BE2C (cell line): ENCODE measurements at regions not wholly inside any gene's neighbourhood (a gene's known extent, or its start where the extent isn't known, plus 50 kb on each side); places are given as distances from the start of the nearest gene placed in this dataset.
"Not testable (repeated sequence)": the region's sequence is repeated elsewhere in the genome, so short reads cannot be mapped to it uniquely, and the experiment has no call there.

Experiments used
- DNase-seq: peaks from one replicate; pipeline ENCODE4 v3.0.0-alpha.2; 2020
- H3K27me3 ChIP-seq: fragments of 250-450 bp; sonication (Bioruptor Pico); 2 replicates; pipeline ENCODE4 v1.5.1; 2020; ENCODE audit warnings: mild to moderate bottlenecking
- H3K36me3 ChIP-seq: fragments of 250-450 bp; sonication (Bioruptor Pico); 2 replicates; pipeline ENCODE4 v1.5.1; 2020; ENCODE audit warnings: mild to moderate bottlenecking
- H3K4me1 ChIP-seq: fragments of 250-450 bp; sonication (Bioruptor Pico); 2 replicates; pipeline ENCODE4 v1.5.1; 2020
- H3K4me3 ChIP-seq: 2 replicates; pipeline ENCODE4 v1.5.1; 2011; ENCODE audit warnings: low read depth, low read length
- H3K9me3 ChIP-seq: fragments of 250-450 bp; sonication (Bioruptor Pico); 2 replicates; pipeline ENCODE4 v1.5.1; 2020
- CTCF ChIP-seq: IDR thresholded peaks from 2 replicates; pipeline ENCODE4 v1.5.1; 2012; ENCODE audit warnings: mild to moderate bottlenecking, low read depth, low read length

GRCh38 chr4:94068753-94069719, 138.6 kb upstream of the SMARCAD1 start:
- Histone ChIP-seq H3K36me3 (no peaks in the 10 kb centered on the region), H3K4me1 (no peaks in the 10 kb centered on the region), H3K4me3 (no peak overlapping the region), H3K27me3 (no peaks in the 10 kb centered on the region), H3K9me3 (no peaks in the 10 kb centered on the region)
- no peak for DNase-seq
- TF ChIP-seq CTCF, result no peak

- Histone ChIP-seq H3K4me1 (no peaks in the 10 kb centered on the region), H3K36me3 (no peaks in the 10 kb centered on the region), H3K4me3 (no peak overlapping the region), H3K9me3 (no peaks in the 10 kb centered on the region), H3K27me3 (no peaks in the 10 kb centered on the region)
- no peak for DNase-seq
- peak; percentile 29 for TF ChIP-seq CTCF
Observed at GRCh38 chr4:94076498-94076897, 131.2 kb upstream of the SMARCAD1 start.

- Histone ChIP-seq H3K36me3 (no peaks in the 10 kb centered on the region), H3K4me1 (no peaks in the 10 kb centered on the region), H3K9me3 (no peaks in the 10 kb centered on the region), H3K4me3 (no peak overlapping the region), H3K27me3 (no peaks in the 10 kb centered on the region)
- DNase-seq, result no peak
- no peak for TF ChIP-seq CTCF
Observed at GRCh38 chr4:94084155-94084554, 123.5 kb upstream of the SMARCAD1 start.

GRCh38 chr4:94099141-94099540, 108.5 kb upstream of the SMARCAD1 start:
- H3K9me3 ChIP-seq, H3K27me3 ChIP-seq, DNase-seq, H3K4me1 ChIP-seq, H3K36me3 ChIP-seq, H3K4me3 ChIP-seq: not testable (repeated sequence)

- H3K9me3 ChIP-seq, result no peaks in the 10 kb centered on the region
- H3K4me1 ChIP-seq, result no peaks in the 10 kb centered on the region
- no peak overlapping the region for H3K4me3 ChIP-seq
- no peak for TF ChIP-seq CTCF
- H3K36me3 ChIP-seq, result no peaks in the 10 kb centered on the region
- DNase-seq, result no peak
- no peaks in the 10 kb centered on the region for H3K27me3 ChIP-seq
Observed at GRCh38 chr4:94112644-94113043, 95.0 kb upstream of the SMARCAD1 start.

GRCh38 chr4:94115687-94116086, 92.0 kb upstream of the SMARCAD1 start:
- no peak for DNase-seq
- TF ChIP-seq CTCF, result no peak
- H3K9me3 ChIP-seq, result no peaks in the 10 kb centered on the region
- no peak overlapping the region for H3K4me3 ChIP-seq
- H3K4me1 ChIP-seq, result no peaks in the 10 kb centered on the region
- H3K36me3 ChIP-seq, result no peaks in the 10 kb centered on the region
- H3K27me3 ChIP-seq, result no peaks in the 10 kb centered on the region
